ENCODE measurements at regions not wholly inside any gene's neighbourhood (a gene's known extent, or its start where the extent isn't known, plus 50 kb on each side); places are given as distances from the start of the nearest gene placed in this dataset.
"Not testable (repeated sequence)": the region's sequence is repeated elsewhere in the genome, so short reads cannot be mapped to it uniquely, and the experiment has no call there.

DNA sequence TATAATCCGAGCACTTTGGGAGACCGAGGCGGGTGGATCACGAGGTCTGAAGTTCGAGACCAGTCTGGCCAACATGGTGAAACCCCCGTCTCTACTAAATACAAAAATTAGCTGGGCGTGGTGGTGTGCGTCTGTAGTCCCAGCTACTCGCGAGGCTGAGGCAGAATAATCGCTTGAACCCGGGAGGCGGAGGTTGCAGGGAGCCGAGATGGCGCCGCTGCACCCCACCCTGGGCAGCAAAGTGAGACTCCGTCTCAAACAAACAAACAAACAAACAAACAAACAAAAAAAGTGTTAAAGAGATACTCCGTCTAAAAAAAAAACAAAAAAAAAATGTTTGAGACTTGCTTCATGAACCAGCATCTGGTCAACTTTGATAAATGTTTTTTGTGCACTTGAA is 753.8 kb downstream of the PCDH17 start:
- TF ChIP-seq CTCF, POLR2A (IDR thresholded peaks at IDR 0.05): not testable (repeated sequence)

Data from heart left ventricle (tissue), 13 donors.